ENCODE measurements at regions not wholly inside any gene's neighbourhood (a gene's known extent, or its start where the extent isn't known, plus 50 kb on each side); places are given as distances from the start of the nearest gene placed in this dataset.
"Not testable (repeated sequence)": the region's sequence is repeated elsewhere in the genome, so short reads cannot be mapped to it uniquely, and the experiment has no call there.

DNA sequence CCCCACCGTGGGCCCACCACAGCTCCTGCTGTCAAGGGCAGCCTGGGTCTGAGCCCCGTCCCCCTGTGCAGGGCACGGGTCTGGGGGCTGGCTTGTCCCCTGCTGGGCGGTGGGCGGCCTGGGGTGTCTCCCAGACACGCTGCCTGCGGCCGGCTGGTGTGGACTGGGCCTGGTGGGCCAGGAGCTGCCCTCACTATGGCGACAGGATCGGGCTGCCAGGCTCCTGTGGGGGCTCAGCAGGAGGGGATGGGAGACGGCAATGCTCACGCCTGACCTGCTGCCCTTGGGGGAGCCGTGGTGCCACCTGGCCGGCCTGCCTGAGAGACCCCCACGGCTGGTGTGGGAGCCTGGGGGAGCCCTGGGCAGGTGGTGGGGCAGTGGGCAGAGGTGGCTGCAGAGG is 156.1 kb downstream of the TMEM121 start:
- DNase-seq (ENCODE audit: low read depth); H3K4me3 ChIP-seq (ENCODE audit: control insufficient read depth, low read depth, low read length): not testable (repeated sequence)

DNA sequence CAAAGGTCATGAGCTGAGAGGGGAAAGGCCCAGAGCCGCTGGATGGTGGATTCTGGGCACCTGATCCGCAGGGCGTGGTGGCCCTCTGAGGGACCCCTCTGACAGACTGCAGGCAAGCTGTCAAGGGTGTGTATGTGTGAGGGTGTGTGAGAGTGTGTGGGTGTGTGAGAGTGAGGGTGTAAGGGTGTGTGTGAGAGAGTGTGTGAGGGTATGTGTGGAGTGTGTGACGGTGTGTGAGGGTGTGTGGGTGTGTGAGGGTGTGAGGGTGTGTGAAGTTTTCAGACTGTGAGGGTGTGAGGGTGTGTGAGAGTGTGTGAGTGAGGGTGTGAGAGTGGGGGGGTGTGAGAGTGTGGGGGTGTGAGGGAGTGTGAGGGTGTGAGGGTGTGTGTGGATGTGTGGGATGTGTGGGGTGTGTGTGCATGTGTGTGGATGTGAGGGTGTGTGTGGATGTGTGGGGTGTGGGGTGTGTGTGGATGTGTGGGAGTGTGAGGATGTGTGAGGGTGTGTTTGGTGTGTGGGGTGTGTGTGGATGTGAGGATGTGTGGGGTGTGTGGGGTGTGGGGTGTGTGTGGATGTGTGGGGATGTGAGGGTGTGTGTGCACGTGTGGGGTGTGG is 156.7 kb downstream of the TMEM121 start:
- no peak for DNase-seq (ENCODE audit: low read depth)
- TF ChIP-seq, protein P1, sequence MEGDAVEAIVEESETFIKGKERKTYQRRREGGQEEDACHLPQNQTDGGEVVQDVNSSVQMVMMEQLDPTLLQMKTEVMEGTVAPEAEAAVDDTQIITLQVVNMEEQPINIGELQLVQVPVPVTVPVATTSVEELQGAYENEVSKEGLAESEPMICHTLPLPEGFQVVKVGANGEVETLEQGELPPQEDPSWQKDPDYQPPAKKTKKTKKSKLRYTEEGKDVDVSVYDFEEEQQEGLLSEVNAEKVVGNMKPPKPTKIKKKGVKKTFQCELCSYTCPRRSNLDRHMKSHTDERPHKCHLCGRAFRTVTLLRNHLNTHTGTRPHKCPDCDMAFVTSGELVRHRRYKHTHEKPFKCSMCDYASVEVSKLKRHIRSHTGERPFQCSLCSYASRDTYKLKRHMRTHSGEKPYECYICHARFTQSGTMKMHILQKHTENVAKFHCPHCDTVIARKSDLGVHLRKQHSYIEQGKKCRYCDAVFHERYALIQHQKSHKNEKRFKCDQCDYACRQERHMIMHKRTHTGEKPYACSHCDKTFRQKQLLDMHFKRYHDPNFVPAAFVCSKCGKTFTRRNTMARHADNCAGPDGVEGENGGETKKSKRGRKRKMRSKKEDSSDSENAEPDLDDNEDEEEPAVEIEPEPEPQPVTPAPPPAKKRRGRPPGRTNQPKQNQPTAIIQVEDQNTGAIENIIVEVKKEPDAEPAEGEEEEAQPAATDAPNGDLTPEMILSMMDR (IDR thresholded peaks at IDR 0.05; ENCODE audit: control insufficient read depth, insufficient read depth, low read depth, low read length, missing control alignments): no peak
- no peak overlapping the region for H3K4me3 ChIP-seq (ENCODE audit: control insufficient read depth, low read depth, low read length)

DNA sequence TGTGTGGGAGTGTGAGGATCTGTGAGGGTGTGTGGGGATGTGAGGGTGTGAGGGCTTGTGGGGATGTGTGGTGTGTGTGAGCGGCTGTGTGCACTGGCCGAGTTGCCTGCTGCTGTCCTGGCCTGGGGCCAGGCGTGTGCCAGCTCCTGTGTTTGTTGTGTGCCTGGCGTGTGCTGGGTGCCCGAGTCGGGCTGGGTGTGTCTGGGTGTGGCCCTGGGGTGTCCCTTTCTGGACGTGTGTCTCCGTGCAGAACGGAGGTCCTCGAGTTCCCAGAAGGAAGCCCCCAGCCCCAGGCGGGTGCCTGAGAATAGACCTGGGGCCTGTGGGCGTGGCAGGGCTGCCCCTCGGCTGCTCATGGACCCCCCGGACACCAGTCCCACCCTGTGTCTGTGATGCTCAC is 157.7 kb downstream of the TMEM121 start:
- not testable (repeated sequence) for H3K4me3 ChIP-seq (ENCODE audit: control insufficient read depth, low read depth, low read length); DNase-seq (ENCODE audit: low read depth)

DNA sequence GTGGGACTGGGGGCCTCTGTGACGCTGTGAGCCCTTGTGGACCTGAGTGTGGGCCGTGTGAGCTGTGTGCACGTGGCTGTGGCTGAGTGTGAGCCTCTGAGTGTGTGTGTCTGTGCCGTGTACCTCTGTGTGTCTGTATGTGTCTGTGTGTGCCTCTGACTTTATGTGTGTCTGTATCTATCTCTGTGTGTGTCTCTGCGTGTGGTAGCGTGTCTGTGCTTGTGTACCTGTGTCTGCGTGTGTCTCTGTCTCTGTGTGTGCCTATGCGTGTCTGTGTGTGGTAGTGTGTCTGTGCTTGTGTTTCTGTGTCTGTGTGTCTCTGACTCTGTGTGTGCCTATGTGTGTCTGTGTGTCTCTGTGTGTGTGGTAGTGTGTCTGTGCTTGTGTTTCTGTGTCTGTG is 158.2 kb downstream of the TMEM121 start:
- not testable (repeated sequence) for H3K4me3 ChIP-seq (ENCODE audit: control insufficient read depth, low read depth, low read length)

DNA sequence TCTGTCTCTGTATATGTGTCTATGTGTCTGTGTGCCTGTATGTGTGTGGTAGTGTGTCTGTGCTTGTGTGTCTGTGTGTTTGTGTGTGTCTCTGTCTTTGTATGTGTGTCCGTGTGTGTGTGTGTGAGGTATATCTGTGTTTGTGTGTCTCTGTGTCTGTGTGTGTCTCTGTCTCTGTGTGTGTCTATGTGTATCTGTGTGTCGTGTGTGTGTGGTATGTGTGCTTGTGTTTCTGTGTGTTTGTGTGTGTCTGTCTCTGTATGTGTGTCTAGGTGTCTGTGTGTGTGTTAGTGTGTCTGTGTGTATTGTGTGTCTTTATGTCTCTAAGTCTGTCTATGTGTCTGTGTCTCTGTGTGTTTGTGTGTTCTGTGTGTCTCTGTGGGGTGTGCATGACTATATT is 158.6 kb downstream of the TMEM121 start:
- DNase-seq (ENCODE audit: low read depth): no peak
- TF ChIP-seq, protein P1 (IDR thresholded peaks at IDR 0.05; ENCODE audit: control insufficient read depth, insufficient read depth, low read depth, low read length, missing control alignments): no peak
- H3K4me3 ChIP-seq (ENCODE audit: control insufficient read depth, low read depth, low read length): no peak overlapping the region

More for the DNA sequence above, 158.2 kb downstream of the TMEM121 start:
- not testable (repeated sequence) for DNase-seq (ENCODE audit: low read depth)

DNA sequence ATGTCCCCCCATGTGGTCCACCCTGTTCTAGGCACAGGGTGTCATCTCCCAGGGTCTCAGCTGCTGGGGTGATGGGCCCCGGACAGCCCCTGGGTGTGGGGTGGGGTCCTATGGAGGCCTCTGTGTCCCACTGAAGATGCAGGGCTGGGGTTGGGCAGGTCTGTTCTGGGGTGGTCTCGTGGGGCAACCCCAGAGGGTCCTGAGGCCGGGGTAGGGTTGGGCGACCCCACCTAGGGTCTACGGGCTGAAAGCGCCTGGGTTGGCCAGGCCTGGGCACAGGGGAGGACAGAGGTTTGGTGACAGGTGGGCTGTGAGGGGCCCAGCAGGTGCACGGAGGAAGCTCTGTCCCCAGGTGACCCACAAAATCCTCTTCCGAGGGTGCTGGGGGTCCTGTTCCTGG is 159.2 kb downstream of the TMEM121 start:
- DNase-seq (ENCODE audit: low read depth); H3K4me3 ChIP-seq (ENCODE audit: control insufficient read depth, low read depth, low read length): not testable (repeated sequence)

DNA sequence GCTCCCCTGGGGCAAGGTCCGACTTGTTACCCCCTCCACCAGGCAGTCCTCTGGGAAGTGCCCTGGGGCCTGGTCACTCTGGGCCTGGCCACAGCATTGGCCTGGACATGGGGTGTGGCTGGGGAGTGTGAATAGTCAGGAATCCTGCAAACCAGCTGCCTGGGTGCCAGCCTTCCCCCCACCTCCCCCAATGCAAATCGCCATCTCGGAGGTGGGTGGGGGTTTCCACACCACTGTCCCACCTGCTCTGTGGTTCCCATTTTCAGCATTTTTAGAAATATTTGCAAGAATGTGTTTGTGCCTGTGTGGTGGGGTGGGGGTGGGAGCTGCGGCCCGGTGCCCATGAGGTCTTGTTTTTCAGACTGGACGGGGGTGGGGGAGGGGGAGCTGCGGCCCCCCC is 159.7 kb downstream of the TMEM121 start:
- not testable (repeated sequence) for H3K4me3 ChIP-seq (ENCODE audit: control insufficient read depth, low read depth, low read length); DNase-seq (ENCODE audit: low read depth)

DNA sequence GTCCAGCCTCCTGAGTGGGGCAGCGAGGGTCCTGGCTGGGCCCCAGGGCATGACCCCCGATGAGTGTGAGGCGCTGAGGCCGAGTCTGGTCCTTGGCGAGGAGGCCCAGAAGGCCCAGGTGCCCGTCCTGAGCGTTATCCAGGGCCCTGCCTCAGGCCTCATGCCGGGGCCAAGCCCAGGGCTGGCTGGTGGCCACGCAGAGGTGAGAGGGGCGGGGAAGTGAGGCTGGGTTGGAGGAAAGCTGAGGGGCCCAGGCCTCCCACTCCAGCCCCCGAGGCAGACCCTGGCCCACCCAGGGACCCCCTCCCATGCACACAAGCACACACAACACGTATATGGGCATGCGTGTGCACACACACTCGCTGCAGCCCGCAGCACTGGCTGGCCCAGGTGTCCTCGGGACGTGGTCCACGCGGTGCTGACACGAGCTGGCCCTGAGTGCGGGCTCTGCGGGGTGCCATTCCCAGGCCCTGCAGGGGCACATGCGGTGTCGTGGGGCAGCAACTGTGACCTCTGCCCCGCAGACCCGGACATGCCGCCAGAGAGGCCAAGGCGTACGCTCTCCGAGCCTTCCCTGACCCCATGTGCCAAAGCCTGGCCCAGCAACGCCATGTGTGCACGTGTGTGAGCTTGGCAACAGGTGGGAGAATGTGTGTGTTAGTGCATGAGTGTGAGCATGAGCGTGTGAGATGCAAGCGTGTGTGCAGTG is 160.2 kb downstream of the TMEM121 start:
- not testable (repeated sequence) for DNase-seq (ENCODE audit: low read depth); H3K4me3 ChIP-seq (ENCODE audit: control insufficient read depth, low read depth, low read length)

DNA sequence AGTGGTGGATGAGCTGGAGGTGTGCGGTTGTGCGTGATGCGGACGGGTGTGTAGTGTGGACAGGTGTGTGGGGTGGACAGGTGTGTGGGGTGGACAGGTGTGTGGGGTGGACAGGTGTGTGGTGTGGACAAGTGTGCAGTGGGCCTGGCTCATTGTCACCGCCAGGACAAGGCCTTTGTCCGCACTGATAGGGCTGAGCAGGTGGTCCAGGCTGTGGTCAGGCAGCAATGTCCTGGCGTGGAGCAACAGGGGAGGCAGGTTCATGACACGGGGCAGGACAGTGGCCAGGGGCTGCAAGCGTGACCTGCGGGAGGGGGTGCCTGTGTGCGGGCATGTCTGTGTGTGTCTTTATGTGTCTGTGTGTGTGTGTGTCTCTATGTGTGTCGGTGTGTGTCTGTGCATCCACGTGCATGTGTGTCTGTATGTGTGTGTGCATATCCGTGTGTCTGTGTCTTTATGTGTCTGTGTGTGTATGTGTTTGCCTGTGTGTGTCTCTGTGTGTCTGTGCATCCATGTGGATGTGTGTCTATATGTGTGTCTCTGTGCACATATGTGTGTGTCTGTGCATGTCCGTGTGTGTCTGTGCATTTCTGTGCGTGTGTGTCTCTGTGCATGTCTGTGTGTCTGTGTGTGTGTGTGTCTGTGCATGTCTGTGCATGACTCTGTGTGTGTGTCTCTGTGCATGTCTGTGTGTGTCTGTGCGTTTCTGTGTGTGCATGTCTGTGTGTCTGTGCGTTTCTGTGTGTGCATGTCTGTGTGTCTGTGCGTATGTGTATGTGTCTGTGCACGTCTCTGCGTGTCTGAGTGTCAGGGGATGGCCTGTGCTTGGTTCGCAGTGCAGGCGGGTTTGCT is 161.0 kb downstream of the TMEM121 start:
- DNase-seq (ENCODE audit: low read depth): not testable (repeated sequence)

DNA sequence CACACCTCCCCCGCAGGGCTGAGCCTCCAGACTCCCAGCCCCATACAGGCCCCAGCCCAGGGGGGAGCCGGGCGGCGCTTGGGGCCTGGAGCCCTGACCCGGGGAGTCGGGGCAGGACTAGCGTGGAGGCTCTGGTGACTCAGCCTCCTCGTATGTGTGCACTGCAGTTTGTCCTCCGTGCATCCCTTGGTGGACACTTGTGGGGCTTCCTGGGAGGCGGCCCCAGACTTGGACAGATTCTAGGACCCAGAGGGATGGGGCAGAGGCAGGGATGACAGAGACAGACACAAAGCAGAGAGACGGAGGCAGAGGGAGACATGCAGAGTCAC is 161.6 kb downstream of the TMEM121 start:
- not testable (repeated sequence) for H3K4me3 ChIP-seq (ENCODE audit: control insufficient read depth, low read depth, low read length); DNase-seq (ENCODE audit: low read depth)

More for the DNA sequence above, 161.0 kb downstream of the TMEM121 start:
- not testable (repeated sequence) for H3K4me3 ChIP-seq (ENCODE audit: control insufficient read depth, low read depth, low read length)

DNA sequence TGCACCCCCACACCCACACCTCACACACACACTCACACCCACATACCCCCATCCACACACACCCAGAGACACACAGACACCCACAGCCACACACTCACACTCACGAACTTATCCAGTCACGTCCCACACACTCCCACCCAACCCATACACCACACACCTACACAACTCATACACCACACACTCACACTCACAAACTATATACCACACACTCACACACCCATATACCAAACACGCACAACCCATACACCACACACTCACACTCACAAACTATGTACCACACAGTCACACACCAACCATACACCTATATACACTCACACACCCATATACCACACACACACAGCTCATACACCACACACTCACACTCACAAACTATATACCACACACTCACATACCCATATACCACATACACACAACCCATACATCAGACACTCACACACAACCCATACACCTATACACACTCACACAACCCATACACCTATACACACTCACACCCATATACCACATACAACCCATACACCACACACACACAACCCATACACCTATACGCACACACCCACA is 162.4 kb downstream of the TMEM121 start:
- not testable (repeated sequence) for H3K4me3 ChIP-seq (ENCODE audit: control insufficient read depth, low read depth, low read length); DNase-seq (ENCODE audit: low read depth)
